Ishikawa (cell line): ENCODE measurements at regions not wholly inside any gene's neighbourhood (a gene's known extent, or its start where the extent isn't known, plus 50 kb on each side); places are given as distances from the start of the nearest gene placed in this dataset.

Experiments
- CEBPB ChIP-seq: IDR thresholded peaks from 2 replicates; pipeline ENCODE4 v1.6.1; 2012
- CREB1 ChIP-seq: IDR thresholded peaks from 2 replicates; pipeline ENCODE4 v1.6.1; 2012; ENCODE audit warnings: low read depth
- EGR1 ChIP-seq: IDR thresholded peaks from 2 replicates; pipeline ENCODE4 v1.6.1; 2012
- EP300 ChIP-seq: IDR thresholded peaks from 2 replicates; pipeline ENCODE4 v1.6.1; 2012; ENCODE audit warnings: borderline replicate concordance
- FOXM1 ChIP-seq: IDR thresholded peaks from 2 replicates; pipeline ENCODE4 v1.6.1; 2012; ENCODE audit warnings: low read depth, borderline replicate concordance
- NFIC ChIP-seq: IDR thresholded peaks from 2 replicates; pipeline ENCODE4 v1.6.1; 2012
- RAD21 ChIP-seq: IDR thresholded peaks from 2 replicates; pipeline ENCODE4 v1.6.1; 2012; ENCODE audit warnings: low read depth
- TAF1 ChIP-seq: IDR thresholded peaks from 2 replicates; pipeline ENCODE4 v1.6.1; 2012; ENCODE audit warnings: low read depth, mild to moderate bottlenecking
- TCF12 ChIP-seq: IDR thresholded peaks from 2 replicates; pipeline ENCODE4 v1.6.1; 2012; ENCODE audit warnings: low read depth
- TEAD4 ChIP-seq: IDR thresholded peaks from 2 replicates; pipeline ENCODE4 v1.6.1; 2012
- YY1 ChIP-seq: IDR thresholded peaks from 2 replicates; pipeline ENCODE4 v1.6.1; 2012; ENCODE audit warnings: low read depth
- ZBTB7A ChIP-seq: IDR thresholded peaks from 2 replicates; pipeline ENCODE4 v1.6.1; 2012; ENCODE audit warnings: low read depth
- TF ChIP-seq, protein P1 (sequence below): IDR thresholded peaks from 2 replicates; pipeline ENCODE4 v1.6.1; 2012
- TF ChIP-seq, protein P2 (sequence below): IDR thresholded peaks from 2 replicates; pipeline ENCODE4 v1.6.1; 2012; ENCODE audit warnings: low read depth, mild to moderate bottlenecking
- TF ChIP-seq, protein P3 (sequence below): IDR thresholded peaks from 2 replicates; pipeline ENCODE4 v1.6.1; 2012

DNA sequence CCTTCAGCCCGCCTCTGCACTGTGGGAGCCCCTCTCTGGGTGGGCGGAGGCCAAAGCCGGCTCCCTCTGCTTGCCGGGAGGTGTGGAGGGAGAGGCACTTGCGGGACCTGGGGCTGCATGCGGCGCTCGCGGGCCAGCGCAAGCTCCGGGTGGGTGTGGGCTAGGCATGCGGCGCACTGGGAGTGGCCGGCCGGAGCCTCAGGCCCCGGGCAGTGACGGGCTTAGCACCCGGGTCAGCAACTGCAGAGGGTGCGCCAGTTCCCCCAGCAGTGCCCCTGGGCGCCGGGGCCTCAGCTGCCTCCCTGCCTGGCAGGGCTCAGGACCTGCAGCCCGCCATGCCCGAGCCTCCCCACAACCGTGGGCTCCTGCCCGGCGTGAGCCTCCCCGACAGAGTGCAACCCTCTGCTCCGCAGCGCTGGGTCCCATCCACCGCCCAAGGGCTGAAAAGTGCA is 98.9 kb upstream of the POU1F1 start:
- TF ChIP-seq TEAD4: no peak
- TF ChIP-seq TCF12: no peak
- no peak for TF ChIP-seq TAF1
- no peak for TF ChIP-seq CREB1
- no peak for TF ChIP-seq FOXM1
- TF ChIP-seq, protein P1, sequence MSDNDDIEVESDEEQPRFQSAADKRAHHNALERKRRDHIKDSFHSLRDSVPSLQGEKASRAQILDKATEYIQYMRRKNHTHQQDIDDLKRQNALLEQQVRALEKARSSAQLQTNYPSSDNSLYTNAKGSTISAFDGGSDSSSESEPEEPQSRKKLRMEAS: no peak
- TF ChIP-seq RAD21: no peak
- TF ChIP-seq, protein P2, sequence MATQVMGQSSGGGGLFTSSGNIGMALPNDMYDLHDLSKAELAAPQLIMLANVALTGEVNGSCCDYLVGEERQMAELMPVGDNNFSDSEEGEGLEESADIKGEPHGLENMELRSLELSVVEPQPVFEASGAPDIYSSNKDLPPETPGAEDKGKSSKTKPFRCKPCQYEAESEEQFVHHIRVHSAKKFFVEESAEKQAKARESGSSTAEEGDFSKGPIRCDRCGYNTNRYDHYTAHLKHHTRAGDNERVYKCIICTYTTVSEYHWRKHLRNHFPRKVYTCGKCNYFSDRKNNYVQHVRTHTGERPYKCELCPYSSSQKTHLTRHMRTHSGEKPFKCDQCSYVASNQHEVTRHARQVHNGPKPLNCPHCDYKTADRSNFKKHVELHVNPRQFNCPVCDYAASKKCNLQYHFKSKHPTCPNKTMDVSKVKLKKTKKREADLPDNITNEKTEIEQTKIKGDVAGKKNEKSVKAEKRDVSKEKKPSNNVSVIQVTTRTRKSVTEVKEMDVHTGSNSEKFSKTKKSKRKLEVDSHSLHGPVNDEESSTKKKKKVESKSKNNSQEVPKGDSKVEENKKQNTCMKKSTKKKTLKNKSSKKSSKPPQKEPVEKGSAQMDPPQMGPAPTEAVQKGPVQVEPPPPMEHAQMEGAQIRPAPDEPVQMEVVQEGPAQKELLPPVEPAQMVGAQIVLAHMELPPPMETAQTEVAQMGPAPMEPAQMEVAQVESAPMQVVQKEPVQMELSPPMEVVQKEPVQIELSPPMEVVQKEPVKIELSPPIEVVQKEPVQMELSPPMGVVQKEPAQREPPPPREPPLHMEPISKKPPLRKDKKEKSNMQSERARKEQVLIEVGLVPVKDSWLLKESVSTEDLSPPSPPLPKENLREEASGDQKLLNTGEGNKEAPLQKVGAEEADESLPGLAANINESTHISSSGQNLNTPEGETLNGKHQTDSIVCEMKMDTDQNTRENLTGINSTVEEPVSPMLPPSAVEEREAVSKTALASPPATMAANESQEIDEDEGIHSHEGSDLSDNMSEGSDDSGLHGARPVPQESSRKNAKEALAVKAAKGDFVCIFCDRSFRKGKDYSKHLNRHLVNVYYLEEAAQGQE: no peak
- no peak for TF ChIP-seq CEBPB

DNA sequence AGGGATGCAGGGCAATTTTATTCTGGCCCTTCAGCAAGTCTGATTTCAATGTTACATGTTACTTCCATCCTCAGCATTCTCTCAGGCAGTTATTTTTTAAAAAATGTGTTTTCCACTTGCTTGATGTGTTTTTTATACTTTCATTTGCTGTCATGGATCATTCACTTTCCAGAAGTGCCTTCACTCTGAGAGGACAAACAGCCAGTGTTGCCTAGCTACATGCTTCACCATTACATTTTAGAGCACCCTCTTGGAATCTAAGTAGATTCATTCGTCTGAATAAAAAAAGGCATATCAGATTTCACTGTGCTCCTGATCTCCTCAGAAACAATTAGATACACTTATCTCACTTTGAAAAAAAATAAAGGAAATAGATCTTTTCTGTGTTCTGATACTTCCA is 93.6 kb upstream of the POU1F1 start:
- TF ChIP-seq, protein P2: no peak
- no peak for TF ChIP-seq RAD21

DNA sequence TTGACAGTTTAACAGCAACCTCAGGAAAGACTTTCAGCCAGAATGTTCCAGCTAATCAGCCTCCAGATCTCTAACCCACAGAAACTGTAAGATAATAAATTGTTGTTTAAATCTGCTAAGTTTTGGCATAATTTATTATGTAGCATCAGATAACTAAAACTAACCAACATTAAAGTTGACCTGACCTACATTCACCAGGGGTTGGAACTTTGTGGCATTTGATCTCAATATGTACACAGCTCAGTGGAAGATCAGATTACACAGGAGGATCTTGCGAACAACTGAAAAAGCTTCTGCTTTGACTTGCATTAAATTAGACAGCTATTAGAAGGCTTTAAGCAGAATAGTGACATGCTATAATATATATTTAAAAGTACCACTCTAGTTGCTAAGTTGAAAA is 91.4 kb upstream of the POU1F1 start:
- no peak for TF ChIP-seq TCF12
- TF ChIP-seq RAD21: no peak
- TF ChIP-seq, protein P2: no peak
- TF ChIP-seq YY1: no peak
- no peak for TF ChIP-seq FOXM1
- no peak for TF ChIP-seq ZBTB7A
- TF ChIP-seq TEAD4: no peak
- TF ChIP-seq, protein P1: no peak
- no peak for TF ChIP-seq EP300
- TF ChIP-seq, protein P3, sequence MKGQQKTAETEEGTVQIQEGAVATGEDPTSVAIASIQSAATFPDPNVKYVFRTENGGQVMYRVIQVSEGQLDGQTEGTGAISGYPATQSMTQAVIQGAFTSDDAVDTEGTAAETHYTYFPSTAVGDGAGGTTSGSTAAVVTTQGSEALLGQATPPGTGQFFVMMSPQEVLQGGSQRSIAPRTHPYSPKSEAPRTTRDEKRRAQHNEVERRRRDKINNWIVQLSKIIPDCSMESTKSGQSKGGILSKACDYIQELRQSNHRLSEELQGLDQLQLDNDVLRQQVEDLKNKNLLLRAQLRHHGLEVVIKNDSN: no peak
- TF ChIP-seq TAF1: no peak
- TF ChIP-seq EGR1: no peak
- no peak for TF ChIP-seq CREB1

DNA sequence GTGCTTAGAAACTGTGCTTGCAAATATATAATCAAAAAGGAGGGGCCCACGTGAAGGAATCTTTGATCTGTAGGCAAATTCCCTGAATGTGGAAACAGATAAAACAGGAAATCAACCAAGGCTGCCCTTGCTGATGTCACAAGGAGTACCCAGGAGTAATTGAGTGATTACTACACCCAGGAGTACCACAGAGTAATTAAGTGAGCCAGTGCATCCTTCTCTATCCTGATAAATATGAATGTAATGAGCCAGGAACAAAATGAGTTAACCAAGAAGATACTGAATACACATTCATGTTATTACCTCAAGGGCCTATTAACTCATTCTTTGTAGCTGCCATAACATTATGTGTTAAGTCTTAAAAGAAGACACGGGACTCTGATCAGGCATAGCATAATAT is 87.3 kb upstream of the POU1F1 start:
- TF ChIP-seq FOXM1 (no peak), EGR1 (no peak), TAF1 (no peak), RAD21 (no peak), NFIC (no peak), EP300 (no peak), TCF12 (no peak), TEAD4 (no peak), YY1 (no peak), CEBPB (no peak)
- TF ChIP-seq, protein P2: no peak
- TF ChIP-seq, protein P1: no peak
- TF ChIP-seq, protein P3: no peak
